K562 (cell line): ENCODE measurements at regions not wholly inside any gene's neighbourhood (a gene's known extent, or its start where the extent isn't known, plus 50 kb on each side); places are given as distances from the start of the nearest gene placed in this dataset.

Experiments
- BCLAF1 ChIP-seq, 2 experiments: fragments of 450-650 bp in 1 of 2; IDR thresholded peaks; 2 replicates each; pipeline ENCODE4 v1.6.1; 2011 to 2017; ENCODE audit warnings: low read depth in 2 of 2, antibody characterized with exemption in 1 of 2, borderline replicate concordance in 1 of 2, low read length in 1 of 2, mild to moderate bottlenecking in 1 of 2, mixed read lengths in 1 of 2; ENCODE audit not compliant: control insufficient read depth in 1 of 2
- CHCHD3 ChIP-seq: fragments of 250-450 bp; sonication (Bioruptor Pico); IDR thresholded peaks from 2 replicates; pipeline ENCODE4 v2.1.2; 2022; ENCODE audit warnings: mild to moderate bottlenecking
- ETS1 ChIP-seq: conservative IDR thresholded peaks from 2 replicates; pipeline ENCODE4 v1.6.1; 2011; ENCODE audit warnings: low read depth, mild to moderate bottlenecking, low read length; ENCODE audit not compliant: control insufficient read depth
- KDM4B ChIP-seq, 2 experiments: fragments of 450-650 bp in 1 of 2; sonication (generic) in 1 of 2; IDR thresholded peaks; 2 replicates each; pipeline ENCODE4 v1.6.1; 2016 to 2017; ENCODE audit warnings: borderline replicate concordance in 2 of 2, antibody characterized with exemption in 1 of 2, low read depth in 1 of 2, mild to moderate bottlenecking in 1 of 2
- MTA1 ChIP-seq: fragments of 450-650 bp; IDR thresholded peaks from 2 replicates; pipeline ENCODE4 v1.6.1; 2017; ENCODE audit warnings: borderline replicate concordance
- MYC ChIP-seq, 2 experiments: fragments of 250-450 bp in 1 of 2; sonication (Bioruptor Pico) in 1 of 2; IDR thresholded peaks; 2 replicates each; pipeline versions ENCODE4 v1.5.1 to v1.6.1; 2012 to 2021; ENCODE audit warnings: low read depth in 2 of 2, borderline replicate concordance in 1 of 2, improper control_type of control experiment in 1 of 2, low read length in 1 of 2, mild to moderate bottlenecking in 1 of 2, moderate library complexity in 1 of 2
- NFIX ChIP-seq: fragments of 250-450 bp; sonication (Bioruptor Pico); IDR thresholded peaks from 2 replicates; pipeline ENCODE4 v1.4.0; 2020; ENCODE audit warnings: low read depth, mild to moderate bottlenecking, moderate library complexity
- PHB2 ChIP-seq: fragments of 450-650 bp; IDR thresholded peaks from 2 replicates; pipeline ENCODE4 v1.6.1; 2017; ENCODE audit warnings: low read depth
- POLR3G ChIP-seq: IDR thresholded peaks from 2 replicates; pipeline ENCODE4 v1.6.1; 2011; ENCODE audit not compliant: insufficient read length, insufficient replicate concordance; ENCODE audit errors: extremely low read depth
- RBM14 ChIP-seq: fragments of 200-400 bp; formaldehyde crosslinking; IDR thresholded peaks from 2 replicates; pipeline ENCODE4 v1.6.1; 2018; ENCODE audit warnings: low read depth, mild to moderate bottlenecking, low read length, moderate library complexity, borderline replicate concordance; ENCODE audit not compliant: insufficient read depth
- RREB1 ChIP-seq: fragments of 250-450 bp; sonication (Bioruptor Pico); IDR thresholded peaks from 2 replicates; pipeline ENCODE4 v1.4.0; 2020
- TAF9B ChIP-seq: fragments of 450-650 bp; IDR thresholded peaks from 2 replicates; pipeline ENCODE4 v1.6.1; 2018; ENCODE audit warnings: mild to moderate bottlenecking; ENCODE audit not compliant: partially characterized antibody
- ZNF197 ChIP-seq: fragments of 200-800 bp; sonication (Bioruptor generic); IDR thresholded peaks from 2 replicates; pipeline ENCODE4 v1.6.1; 2016; ENCODE audit warnings: low read depth, missing genetic modification characterization, missing compliant biosample characterization
- ZNF699 ChIP-seq: fragments of 250-450 bp; sonication (Bioruptor Pico); IDR thresholded peaks from 2 replicates; pipeline ENCODE4 v1.8.0; 2021; ENCODE audit warnings: mild to moderate bottlenecking, moderate library complexity; ENCODE audit not compliant: insufficient replicate concordance
- ZNF830 ChIP-seq: fragments of 250-450 bp; sonication (Bioruptor Pico); IDR thresholded peaks from 2 replicates; pipeline ENCODE4 v1.5.0; 2021; ENCODE audit warnings: mild to moderate bottlenecking

- TF ChIP-seq RREB1 (CRISPR knock-in tag) (no peak), TAF9B (peak; percentile 60), MYC (IDR thresholded peaks at IDR 0.05; ENCODE audit: low read depth, low read length) (peak; percentile 85; the same call in 1 of the 2 replicates), MYC (CRISPR knock-in tag; IDR thresholded peaks at IDR 0.05; ENCODE audit: borderline replicate concordance, low read depth) (peak; percentile 64; the same call in 1 of the 2 replicates), RBM14 (no peak), MTA1 (no peak), CHCHD3 (CRISPR knock-in tag) (no peak), PHB2 (no peak), ETS1 (0 out of 2 replicates have a peak, but pooled peaks have one; percentile 8), NFIX (CRISPR knock-in tag) (no peak), ZNF197 (CRISPR knock-in tag) (0 out of 2 replicates have a peak, but pooled peaks have one; percentile 35), POLR3G (no peak), BCLAF1 (IDR thresholded peaks at IDR 0.05; ENCODE audit: borderline replicate concordance in 1 of 2, control insufficient read depth in 1 of 2, low read depth in 2 of 2, low read length in 1 of 2) (no peak), KDM4B (IDR thresholded peaks at IDR 0.05; ENCODE audit: borderline replicate concordance in 2 of 2, low read depth in 1 of 2) (no peak; a peak in 1 of 4 replicates), ZNF830 (CRISPR knock-in tag) (no peak), ZNF699 (CRISPR knock-in tag) (no peak)
These were observed 193.9 kb upstream of the PHF14 start (continued) for GRCh38 chr7:10779465-10780399.
